LNCAP (cell line): ENCODE measurements at regions not wholly inside any gene's neighbourhood (a gene's known extent, or its start where the extent isn't known, plus 50 kb on each side); places are given as distances from the start of the nearest gene placed in this dataset.

Source experiments
- CTCF ChIP-seq: fragments of 450-650 bp; IDR thresholded peaks from 2 replicates; pipeline ENCODE4 v1.5.1; 2017; ENCODE audit warnings: mild to moderate bottlenecking

DNA sequence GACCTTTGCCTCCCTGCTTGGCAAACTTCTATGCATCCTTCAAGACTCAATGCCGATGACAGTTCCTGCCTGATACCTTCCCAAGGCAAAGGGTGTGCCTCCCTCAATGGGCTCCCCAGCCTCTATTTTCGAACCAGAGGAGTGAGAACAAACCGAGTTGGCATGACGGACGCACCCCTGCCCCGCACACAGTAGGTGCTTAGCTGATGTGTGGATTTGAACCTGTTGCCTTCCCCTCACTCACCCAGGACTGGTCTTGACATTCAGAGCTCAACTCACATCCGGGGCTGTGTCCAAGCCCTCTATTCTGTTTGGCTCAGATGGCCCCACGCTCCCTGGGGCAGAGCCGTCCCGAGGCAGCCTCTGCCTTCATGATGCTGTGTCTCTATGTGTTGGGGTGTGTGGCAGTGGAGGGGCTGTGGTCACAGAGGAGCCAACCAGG, 52.2 kb upstream of the SLC6A11 start:
- TF ChIP-seq CTCF = no peak

DNA sequence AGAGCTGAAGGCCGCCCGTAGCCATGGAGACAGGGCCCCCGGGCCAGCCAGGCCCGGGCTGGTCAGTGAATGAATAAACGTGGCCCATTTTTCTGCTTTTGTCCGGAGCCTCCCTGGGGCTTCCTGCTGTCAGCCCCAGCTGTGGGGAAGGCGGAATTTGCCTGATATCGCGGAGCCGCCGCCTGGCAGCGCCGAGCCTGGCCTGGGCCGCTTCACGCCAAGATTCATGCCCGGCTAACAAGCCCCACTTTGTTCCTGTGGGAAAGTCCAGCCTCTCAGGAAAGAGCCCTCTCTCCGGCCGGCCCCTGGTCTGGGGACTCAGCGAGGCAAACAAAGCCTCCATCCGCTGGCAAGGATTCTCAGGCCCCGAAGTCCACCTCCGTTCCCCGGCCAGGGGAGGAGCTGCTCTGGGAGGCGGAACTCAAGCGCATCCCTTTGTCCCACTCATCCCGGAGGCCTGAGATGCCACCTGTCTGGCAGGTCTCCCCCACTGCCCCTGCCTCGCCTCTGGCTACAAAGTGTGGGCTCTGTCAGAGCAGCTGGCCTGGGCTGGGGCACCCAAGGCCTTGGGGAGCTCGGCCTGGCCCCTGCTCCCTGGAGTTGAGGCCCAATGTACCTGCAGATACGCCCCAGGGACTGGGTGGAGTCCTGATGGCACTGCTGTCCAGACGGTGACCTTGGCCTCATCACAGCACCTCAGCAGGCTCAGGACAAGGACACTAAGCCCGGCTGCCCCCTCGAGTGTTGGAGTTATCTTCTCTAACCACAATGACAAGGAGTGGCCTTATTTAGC, 51.6 kb upstream of the SLC6A11 start:
- TF ChIP-seq CTCF = no peak

DNA sequence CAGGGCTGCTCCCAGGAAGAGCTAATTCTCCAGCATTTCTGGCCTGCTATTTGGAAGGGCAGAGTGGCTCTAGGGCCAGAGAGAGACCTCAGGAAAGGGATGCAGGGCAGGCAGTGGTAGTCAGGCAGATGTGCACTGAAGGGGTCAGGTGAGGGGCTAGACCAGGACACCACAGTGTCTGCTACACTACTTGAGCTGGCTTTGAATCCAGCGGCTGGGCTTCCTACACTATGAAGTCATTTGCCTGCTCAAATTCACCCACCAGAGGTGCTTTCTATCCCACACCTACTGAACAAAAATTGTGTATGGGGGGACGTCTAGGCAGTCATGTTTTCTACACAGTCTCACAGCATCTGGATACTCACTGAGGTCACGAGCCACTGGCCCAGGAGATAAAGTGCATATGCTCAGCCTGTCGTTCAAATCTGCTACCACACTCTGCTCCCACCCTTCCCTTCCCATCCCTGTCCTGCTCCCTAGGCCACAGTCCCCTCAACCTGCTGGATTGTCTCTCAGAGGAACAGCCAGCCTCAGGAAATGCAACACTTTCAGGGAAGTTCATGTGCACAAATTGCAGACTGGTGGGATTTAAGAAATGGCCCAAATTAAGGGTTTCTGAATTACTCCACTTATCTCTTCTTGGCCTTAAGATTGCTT, 49.9 kb upstream of the SLC6A11 start:
- no peak for TF ChIP-seq CTCF
